ENCODE measurements at regions not wholly inside any gene's neighbourhood (a gene's known extent, or its start where the extent isn't known, plus 50 kb on each side); places are given as distances from the start of the nearest gene placed in this dataset.

DNA sequence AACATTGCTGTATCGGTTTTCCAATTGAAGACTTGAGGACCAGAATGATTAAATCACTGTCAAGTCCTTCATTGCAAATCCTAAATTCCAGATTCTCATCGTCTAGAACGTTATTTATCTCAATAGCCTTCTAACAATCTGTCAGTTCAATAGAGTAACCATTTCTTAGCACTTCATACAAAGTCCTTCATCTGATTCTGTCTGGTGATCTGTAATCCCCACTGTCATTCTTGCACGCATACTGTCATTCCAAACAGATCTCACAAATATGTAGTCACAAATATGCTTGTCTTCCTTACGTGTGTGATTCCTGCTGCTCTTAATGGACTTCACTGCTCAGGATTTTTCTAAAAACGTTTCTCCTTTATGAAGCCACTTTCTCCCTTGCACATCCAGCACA lies 1197.5 kb downstream of the EFNB2 start:
- DNase-seq (ENCODE audit: low read depth in 2 of 2), result no peak

DNA sequence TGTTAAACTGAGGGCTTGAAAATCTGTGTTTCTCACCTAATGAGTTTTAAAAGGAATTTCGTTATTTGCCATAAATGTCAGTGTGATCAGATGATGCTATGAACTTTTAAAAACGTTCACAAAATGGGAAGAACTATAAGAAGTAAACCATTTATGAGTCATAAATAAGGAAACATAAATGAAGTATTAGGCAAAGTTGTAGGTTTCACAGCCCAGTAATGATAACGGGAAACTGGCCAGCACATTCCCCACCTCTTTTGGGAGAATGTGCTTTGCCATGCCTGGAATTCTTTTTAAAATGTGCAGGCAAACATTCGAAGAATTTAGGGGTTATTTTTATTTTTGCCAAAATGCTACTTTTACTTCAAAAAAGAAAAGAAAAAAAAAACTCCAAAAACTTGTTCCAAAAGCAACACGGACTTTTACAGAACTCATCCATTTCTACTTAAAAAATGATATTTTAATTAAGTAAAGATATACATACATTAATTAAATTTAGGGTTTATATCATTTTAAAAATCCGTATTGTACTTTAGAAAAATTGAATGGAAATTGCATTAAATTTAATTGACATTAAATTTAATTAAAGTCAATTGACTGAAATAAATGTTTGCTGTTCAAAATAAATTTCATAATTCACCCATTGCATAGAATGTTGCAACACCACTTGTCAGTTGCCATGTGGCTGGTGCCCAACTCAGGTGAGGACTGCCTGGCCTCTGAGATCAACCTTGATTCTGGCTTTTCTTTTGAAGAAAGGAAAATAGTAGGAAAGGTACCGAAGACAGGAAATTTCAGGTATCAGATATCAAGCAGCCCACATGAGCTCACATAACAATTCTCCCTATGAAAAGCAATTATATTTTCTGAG lies 1198.5 kb downstream of the EFNB2 start:
- DNase-seq (ENCODE audit: low read depth in 2 of 2), result no peak

DNA sequence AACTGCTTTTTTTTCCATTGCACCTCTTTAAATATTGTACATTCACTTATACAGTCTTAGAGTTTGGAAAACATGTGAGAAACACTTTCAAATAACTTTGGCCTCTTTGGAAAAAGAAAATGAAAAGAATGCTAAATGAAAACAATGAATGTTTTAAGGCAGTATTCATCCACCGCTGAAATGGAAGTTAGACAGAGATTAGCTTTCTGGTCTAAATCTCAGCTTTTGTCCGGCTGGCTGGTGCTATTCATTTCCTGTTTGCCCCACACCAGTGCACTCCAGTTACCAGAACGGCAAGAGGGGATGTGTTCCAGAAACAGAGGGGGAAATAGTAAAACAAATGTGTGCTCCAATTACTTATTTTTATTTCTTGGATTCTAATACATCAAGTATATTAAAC lies 1201.3 kb downstream of the EFNB2 start:
- no peak for DNase-seq (ENCODE audit: low read depth in 2 of 2)

DNA sequence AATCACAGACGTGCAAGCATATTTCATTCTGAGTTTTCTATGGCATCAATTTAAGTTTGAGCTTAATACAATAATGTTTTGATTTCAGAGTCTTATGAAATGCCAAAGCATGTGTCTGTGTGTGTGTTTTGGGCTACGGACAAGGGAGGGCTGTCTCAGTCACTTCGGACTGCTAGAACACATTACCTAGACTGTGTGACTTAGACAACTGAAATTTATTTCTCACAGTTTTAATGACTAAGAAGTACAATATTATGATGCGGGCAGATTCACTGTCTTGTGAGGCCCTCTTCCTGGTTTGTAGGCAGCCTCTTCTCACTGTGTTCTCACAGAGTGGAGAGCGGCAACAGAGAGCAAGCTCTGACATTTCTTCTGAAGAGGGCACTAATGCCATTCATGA lies 1202.0 kb downstream of the EFNB2 start:
- DNase-seq (ENCODE audit: low read depth in 2 of 2), result no peak

DNA sequence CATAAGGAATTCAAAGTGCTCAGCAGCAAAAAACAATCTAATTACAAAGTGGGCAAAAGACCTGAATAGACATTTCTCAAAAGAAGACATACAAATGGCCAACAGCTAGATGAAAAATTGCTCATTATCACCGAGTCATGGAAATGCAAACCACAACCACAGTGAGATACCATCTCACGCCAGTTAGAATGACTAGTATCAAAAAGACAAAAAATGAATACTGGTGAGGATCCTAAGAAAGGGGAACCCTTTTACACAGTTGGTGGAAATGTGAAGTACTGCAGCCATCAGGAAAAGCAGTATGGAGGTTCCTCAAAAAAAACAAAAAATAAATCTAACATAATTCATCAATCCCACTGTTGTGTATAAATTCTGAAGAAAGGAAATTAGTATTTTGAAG lies 1206.1 kb downstream of the EFNB2 start:
- DNase-seq (ENCODE audit: low read depth in 2 of 2), result no peak

DNA sequence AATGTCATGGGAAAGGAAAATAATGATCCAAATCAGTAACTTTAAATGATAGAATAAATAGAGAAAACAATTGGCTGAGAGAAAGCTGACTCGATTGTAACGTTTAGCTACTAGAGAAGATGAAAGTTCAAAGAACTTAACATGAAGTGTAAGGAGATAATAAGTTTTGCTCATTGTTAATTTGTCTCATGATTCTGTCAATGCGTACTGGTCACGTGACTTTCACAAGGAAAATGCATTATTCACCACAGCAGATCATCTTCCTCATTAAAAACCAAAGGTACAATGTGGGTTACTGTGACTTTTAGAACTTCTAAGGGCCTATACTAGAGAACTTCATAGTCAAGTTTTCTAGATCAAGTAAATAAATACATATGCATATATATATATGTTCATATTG lies 1207.2 kb downstream of the EFNB2 start:
- DNase-seq (ENCODE audit: low read depth in 2 of 2), result no peak

DNA sequence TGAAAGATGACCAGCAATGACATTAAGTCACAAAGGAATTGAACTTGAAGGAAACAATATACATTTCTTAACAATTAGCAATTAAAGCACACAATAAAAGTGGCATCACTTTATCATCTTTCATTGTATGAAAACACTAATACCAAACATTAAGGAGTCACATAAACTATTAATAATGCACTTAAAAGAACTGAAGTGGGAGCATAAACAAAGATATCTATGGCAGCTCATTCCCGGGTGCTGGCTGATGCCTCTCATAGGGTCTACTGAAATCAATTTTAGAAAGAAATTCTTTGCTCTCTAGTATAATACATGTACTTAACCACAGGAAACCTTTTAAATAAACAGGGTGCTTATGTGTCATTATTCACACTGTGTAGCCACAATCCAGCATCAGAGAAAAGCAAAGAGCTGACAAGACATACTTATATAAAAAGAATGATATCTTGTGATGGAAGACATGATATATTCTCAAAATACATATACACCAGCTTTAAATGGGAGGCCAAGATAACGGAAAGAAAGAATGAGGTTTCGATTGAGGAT lies 1207.8 kb downstream of the EFNB2 start:
- no peak for DNase-seq (ENCODE audit: low read depth in 2 of 2)

DNA sequence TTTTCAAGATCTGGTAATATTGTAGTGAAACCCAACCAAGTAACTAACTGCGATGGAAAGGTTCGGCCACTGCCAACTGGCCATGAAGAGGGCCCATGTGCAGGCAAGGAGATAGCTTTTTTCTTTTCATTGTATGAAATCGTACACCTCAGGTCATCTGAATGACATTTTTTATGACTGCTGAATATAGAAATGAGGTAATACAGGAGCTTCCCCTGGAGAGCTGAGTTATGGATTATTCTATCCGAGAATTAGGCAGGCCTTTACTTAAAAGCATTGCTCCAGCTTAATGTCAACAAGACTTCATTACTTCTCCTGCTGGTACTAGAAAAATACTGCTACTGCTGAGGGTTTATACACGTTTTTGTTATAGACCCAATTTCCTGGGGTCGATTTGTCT lies 1215.6 kb downstream of the EFNB2 start:
- DNase-seq (ENCODE audit: low read depth in 2 of 2), result no peak

DNA sequence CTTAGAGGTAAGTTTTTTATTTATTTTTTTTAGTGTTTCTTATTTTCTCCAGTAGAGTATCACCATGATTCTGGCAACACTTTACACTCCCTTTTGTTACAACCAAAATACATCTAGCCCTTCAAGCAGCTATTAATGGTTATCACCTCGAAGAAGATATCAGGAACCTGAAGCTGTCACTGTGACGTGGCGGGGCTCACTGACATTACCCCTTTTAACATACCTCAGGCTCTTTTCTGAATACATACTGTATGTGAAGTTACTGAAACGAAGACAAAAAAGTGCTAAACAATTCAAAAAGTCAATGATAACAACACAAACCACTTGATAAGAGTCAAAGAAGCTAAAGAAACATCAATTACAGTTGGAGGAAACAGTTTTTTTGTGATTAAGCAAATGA lies 1218.7 kb downstream of the EFNB2 start:
- no peak for DNase-seq (ENCODE audit: low read depth in 2 of 2)

DNA sequence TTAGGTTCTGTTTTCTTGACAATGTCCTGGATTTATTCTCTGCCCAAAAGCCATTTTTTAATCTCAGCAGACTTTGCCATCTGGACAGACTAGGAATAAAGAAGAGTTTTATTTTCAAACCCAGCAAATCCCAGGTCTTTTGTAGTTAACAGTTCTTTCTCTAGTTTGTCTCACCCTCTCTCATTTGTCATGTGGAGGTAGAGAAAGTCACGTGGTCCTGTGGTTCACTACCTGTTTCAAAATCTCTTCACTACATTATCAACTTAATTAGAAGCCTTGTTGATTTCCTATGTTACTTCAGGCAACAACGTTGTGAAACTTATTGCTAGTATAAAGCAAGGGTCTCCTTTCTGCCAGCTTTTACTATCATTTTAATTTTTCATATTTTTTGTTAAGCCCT lies 1222.6 kb downstream of the EFNB2 start:
- DNase-seq (ENCODE audit: low read depth in 2 of 2), result no peak

DNA sequence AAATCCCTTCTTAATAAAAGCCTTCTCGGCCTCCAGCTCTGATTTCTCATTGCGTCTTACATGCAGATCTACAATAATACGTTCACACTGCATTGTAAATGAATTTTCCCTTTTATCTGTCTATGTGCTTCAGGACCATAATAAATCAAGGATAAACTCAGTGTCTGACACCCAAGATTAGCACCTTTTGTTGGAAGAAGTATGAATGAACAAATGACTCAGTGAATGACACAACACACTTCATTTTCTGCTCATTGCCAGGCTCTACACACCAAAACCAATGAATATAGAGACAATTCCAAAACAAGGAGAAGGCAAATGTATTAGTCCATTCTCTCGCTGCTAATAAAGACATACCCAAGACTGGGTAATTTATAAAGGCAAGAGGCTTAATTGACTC lies 1224.4 kb downstream of the EFNB2 start:
- no peak for DNase-seq (ENCODE audit: low read depth in 2 of 2)

DNA sequence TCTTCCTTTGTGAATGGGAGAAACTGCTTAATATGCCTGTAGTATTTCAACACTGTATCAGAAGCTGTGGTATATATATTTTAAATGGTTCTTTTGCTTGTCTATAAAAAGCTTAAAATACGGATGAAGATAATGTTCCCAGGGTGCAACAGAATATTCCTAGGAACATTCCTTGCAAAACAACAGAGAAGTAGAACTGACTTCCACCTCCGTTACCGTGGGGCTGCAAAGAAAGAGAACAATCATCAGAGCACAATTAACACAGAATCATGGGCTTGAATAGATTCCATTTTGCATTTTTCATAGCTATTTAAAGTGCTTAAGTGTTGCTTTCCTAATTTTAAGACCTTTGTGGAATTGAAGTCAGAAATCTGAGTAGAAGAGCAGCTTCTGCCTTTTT lies 1227.7 kb downstream of the EFNB2 start:
- no peak for DNase-seq (ENCODE audit: low read depth in 2 of 2)

DNA sequence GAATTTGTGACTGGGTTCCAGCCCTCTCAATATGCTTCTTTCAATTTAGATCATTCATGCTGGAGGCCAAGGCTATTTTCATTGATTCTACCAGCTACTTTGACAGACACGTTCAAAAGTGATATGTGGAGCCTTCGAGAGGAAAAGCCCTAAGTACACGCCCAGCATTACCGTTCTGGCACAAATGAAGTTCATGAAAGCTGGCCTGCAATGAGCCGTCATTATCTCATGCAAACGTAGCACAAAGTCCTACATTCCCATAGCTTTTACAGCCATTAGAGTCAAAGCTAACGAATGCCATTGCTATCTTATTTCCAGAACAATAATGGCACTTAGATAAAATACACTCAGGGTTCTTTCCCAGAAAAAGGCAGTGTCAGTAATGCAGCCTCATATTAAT lies 1237.6 kb downstream of the EFNB2 start:
- no peak for DNase-seq (ENCODE audit: low read depth in 2 of 2)

DNA sequence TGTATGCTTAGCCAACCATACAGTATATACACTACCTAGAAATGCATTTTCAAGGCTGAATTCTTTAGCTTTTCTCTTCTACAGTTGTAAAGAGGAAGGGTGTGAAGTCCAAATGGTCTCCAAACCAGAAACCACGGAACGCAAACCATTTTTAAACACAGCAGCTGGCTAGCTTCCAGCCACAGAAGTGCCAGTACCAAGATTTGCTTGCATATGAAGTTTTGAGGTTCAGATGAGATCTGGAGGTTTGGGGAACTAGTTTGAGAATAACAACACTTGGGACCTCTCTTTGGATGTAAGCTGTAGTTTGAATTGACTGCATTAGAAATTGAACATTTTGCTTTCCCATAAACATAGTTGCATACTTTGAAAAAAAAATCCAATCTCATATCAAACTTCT lies 1243.5 kb downstream of the EFNB2 start:
- DNase-seq (ENCODE audit: low read depth in 2 of 2), result no peak

DNA sequence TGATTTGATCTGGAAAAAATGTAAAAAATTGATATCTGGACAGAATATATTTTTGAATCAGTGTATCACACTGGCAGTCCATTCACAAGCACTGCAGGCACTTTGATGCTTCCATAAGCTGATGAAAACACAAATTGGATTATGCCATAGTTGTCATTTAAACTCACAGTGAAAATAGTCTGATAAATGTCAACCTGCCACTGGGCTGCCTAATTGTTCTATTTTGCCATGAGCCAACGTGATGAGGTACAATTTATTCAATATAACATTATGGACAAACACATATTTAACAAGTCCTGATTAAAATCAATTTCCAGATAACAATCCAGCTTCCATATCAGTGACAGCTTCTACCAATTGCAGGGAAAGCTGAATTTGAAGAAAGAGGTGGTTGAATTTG lies 1244.9 kb downstream of the EFNB2 start:
- DNase-seq (ENCODE audit: low read depth in 2 of 2), result no peak

DNA sequence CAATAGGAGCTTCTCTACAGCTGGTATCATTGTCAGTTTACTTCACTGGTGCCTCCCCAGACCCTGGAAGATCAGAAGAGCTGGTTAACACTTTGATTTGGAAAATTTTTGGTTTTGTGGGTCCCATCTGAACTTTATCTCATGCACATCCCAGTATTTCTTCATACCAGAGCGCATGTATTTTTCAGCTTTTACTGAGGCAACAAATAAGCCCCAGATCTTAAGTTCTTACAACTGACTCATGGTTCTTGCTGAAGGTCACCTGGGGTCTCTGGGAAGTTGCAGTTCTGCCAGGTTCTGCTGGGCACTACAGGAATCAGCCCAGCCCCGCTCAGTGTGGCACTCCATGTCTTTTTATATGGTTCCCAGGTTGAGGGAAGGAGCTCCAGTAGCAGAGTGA lies 1249.9 kb downstream of the EFNB2 start:
- DNase-seq (ENCODE audit: low read depth in 2 of 2), result no peak

DNA sequence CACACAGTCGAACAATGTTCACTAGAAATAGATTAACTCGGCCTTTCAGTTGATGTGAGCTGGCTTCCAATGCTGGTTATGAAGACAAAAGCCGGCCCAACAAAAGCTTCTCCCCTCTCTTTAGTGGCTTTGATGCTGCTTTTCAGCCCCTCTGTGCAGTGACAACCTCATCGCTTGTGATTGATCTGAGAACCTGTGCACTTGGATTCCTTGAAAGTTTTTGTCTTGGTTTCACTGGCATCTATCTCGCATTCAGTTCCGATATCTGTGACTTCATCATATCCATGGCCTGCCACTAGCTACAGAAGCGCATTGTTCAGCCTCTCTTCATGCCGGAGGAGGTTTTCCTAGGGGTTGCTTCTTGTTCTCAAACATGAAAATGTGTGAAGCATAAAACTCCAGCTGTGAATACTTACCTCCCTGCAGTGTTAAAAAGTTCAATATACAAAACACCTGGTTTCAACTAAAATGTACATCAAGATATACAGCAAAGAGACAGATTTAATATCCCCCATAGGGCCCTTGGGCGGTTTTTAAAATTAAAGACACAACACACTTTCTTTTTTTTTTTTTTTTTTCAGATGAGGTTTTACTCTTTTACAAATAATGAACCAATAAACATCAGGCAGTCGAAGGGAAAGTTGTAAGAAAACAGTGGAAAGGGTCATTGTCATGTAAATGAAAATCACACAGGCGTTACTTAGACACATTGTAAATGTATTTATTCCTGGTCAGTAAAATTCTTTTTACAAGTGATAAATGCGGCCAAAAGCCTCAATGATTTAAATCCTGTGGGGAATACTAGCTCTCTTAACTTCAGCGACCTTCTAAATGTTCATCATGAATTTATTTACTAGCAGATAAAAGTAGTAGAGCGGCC lies 1252.8 kb downstream of the EFNB2 start:
- no peak for DNase-seq (ENCODE audit: low read depth in 2 of 2)

DNA sequence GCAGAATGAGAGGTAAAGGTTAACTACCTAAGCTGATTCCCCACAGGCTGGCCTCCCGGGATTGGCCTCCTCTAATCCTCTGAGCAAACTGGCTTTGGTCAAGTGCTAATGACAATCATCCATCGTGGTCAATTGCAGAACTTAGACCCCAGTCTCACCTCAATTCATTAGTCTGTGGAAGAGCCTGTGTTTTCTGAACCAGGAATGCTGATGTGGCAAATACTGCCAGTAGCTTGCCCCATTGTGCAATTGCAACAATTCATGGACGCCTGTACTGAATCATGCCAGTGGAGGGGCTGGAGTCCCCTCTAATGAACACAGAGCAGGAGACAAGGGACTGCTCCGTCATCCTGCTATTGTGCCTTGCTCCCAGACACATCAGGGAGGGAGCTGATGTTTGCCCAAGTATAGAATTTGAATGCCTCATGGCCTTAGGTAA lies 1256.5 kb downstream of the EFNB2 start:
- no peak for DNase-seq (ENCODE audit: low read depth in 2 of 2)

DNA sequence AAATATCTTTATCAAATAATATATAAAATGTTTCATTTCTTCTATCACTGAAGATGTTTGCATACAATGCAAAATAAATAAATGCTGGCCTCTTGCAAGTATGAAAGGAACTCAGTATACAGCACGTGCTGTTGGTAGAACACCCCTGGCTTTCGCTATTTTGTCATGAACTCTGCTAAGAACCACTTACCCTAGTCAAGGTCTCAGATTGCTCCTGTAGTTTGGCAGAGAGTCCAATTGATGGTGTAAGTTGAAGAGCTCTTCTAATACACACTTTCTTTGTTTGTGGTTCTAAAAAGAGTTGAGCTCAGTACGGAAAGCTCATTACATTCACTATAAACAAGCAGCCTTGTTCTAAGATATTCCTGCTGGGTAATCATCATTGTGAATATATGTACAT lies 1258.9 kb downstream of the EFNB2 start:
- DNase-seq (ENCODE audit: low read depth in 2 of 2), result no peak

DNA sequence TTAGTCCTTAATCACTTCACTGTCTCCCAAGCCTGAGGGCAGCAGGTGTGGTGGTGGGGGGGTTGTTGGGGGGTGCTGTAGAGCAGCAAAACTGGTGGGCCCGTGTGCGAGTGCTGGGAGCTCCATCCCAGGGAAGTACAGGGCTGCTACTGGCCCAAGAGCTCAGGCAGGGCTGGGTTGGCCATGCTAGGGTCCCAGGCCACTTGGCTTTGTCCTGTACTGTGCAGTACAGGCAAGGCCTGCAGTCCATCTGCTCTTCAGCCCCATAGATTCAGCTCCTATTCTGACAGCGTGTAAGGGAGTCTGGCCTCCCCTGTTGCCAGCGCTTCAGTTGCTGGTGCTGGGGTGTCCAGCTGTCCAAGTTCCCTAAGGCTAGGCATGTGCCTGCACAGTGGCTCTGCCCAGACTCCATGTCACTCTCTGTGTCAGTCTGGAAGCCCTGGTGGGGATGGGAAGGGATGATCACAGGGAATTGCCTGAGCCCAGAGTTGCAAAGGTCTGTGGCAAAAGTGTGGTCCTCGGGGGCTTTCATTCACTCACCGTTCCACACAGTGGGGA lies 1261.7 kb downstream of the EFNB2 start:
- no peak for DNase-seq (ENCODE audit: low read depth in 2 of 2)

DNA sequence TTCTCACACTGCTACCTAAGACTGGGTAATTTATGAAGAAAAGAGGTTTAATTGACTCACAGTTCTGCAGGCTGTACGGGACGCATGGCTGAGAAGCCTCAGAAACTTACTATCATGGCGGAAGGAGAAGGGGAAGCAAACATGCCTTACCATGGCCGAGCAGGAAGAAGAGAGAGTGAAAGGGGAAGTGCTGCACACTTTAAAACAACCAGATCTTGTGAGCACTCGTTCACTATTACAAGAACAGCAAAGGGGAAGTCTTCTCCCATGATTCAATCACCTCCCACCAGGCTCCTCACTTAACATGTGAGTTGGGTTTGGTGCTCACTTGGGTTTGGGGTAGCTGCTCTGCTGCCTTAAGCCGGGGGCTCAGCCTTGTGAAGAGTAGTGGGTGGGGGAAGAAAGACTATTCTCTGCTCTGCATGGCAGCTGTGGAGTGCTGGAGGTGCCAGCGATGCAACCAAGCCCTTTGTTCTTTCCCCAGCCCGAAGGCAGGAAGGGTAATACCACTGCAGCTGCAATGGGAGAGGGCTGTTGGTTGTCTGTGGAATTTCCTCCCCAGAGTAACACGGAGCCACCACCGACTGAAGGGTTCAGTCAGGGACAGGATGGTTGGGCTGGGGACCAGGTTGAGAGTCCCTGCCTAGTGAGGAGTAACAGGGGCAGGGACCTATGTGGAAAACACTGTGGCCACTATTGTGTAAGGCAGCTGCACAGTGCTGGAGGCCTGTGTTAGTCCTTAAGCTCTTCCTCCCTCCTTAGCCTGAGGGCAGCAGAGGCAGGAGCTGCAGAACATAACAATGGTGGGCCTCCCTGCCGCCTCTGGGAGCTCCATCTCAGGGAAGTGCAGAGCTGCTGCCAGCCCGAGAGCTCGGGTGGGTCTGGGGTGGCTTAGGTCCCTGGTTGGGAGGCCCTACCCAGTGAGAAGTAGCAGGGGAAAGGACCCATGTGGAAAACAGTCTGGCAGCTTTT lies 1262.5 kb downstream of the EFNB2 start:
- DNase-seq (ENCODE audit: low read depth in 2 of 2), result no peak
